Astrocyte (in vitro differentiated cells and primary cell): ENCODE measurements at regions not wholly inside any gene's neighbourhood (a gene's known extent, or its start where the extent isn't known, plus 50 kb on each side); places are given as distances from the start of the nearest gene placed in this dataset.

Source experiments
- DNase-seq: peaks from one replicate; pipeline ENCODE4 v3.0.0-alpha.2; 2010; ENCODE audit warnings: low read depth
- FAIRE-seq: peaks from 2 replicates; lab custom pipeline; 2011; peaks lifted over from hg19 to GRCh38; lab: Jason Lieb, UNC
- H2AFZ ChIP-seq: 2 replicates; pipeline ENCODE4 v1.6.0; 2012; ENCODE audit warnings: low read depth, low read length, inconsistent platforms
- H3K27ac ChIP-seq: 2 replicates; pipeline ENCODE4 v1.5.1; 2011; ENCODE audit warnings: low read depth, low read length, inconsistent platforms
- H3K27me3 ChIP-seq: 2 replicates; pipeline ENCODE4 v1.6.0; 2011; ENCODE audit warnings: low read length, inconsistent platforms; ENCODE audit not compliant: insufficient read depth
- H3K36me3 ChIP-seq: 2 replicates; pipeline ENCODE4 v1.5.1; 2011; ENCODE audit warnings: low read length, inconsistent platforms; ENCODE audit not compliant: insufficient read depth
- H3K4me1 ChIP-seq: 2 replicates; pipeline ENCODE4 v1.5.1; 2011; ENCODE audit warnings: low read length, inconsistent platforms; ENCODE audit not compliant: insufficient read depth
- H3K4me2 ChIP-seq: 2 replicates; pipeline ENCODE4 v1.6.0; 2012; ENCODE audit warnings: low read length, inconsistent platforms
- H3K4me3 ChIP-seq: 2 replicates; pipeline ENCODE4 v1.5.1; 2011; ENCODE audit warnings: low read depth, mild to moderate bottlenecking, low read length, inconsistent platforms; ENCODE audit not compliant: insufficient read depth
- H3K79me2 ChIP-seq: 2 replicates; pipeline ENCODE4 v1.6.0; 2012; ENCODE audit warnings: mild to moderate bottlenecking, low read length, inconsistent platforms; ENCODE audit not compliant: insufficient read depth
- H3K9ac ChIP-seq: 2 replicates; pipeline ENCODE4 v1.6.0; 2012; ENCODE audit warnings: mild to moderate bottlenecking, low read length, inconsistent platforms
- H3K9me3 ChIP-seq: 2 replicates; pipeline ENCODE4 v1.5.1; 2012; ENCODE audit warnings: low read depth, mild to moderate bottlenecking, low read length, inconsistent platforms; ENCODE audit not compliant: insufficient read depth
- H4K20me1 ChIP-seq: 2 replicates; pipeline ENCODE4 v1.6.0; 2012; ENCODE audit warnings: low read length, inconsistent platforms; ENCODE audit not compliant: insufficient read depth
- H3K27ac Mint-ChIP-seq: one replicate; pipeline ENCODE4 v1.8.0; 2021; ENCODE audit warnings: mild to moderate bottlenecking, mixed read lengths; ENCODE audit not compliant: unreplicated experiment
- H3K27me3 Mint-ChIP-seq: one replicate; pipeline ENCODE4 v1.8.0; 2021; ENCODE audit warnings: low read depth, mixed read lengths; ENCODE audit not compliant: unreplicated experiment
- H3K36me3 Mint-ChIP-seq: one replicate; pipeline ENCODE4 v1.8.0; 2021; ENCODE audit warnings: low read depth, mixed read lengths; ENCODE audit not compliant: unreplicated experiment
- H3K4me1 Mint-ChIP-seq: one replicate; pipeline ENCODE4 v1.8.0; 2021; ENCODE audit warnings: low read depth, mixed read lengths; ENCODE audit not compliant: unreplicated experiment
- H3K4me3 Mint-ChIP-seq: one replicate; pipeline ENCODE4 v1.8.0; 2021; ENCODE audit warnings: mild to moderate bottlenecking, moderate library complexity, mixed read lengths; ENCODE audit not compliant: unreplicated experiment
- H3K9me3 Mint-ChIP-seq: one replicate; pipeline ENCODE4 v1.8.0; 2021; ENCODE audit warnings: mild to moderate bottlenecking, mixed read lengths; ENCODE audit not compliant: unreplicated experiment
- EZH2 ChIP-seq: IDR thresholded peaks from 2 replicates; pipeline ENCODE4 v1.6.1; 2012; ENCODE audit warnings: mild to moderate bottlenecking, low read length, inconsistent platforms; ENCODE audit not compliant: insufficient read depth
- TF ChIP-seq, protein P1 (sequence below): IDR thresholded peaks from 2 replicates; pipeline ENCODE4 v1.5.1; 2011; ENCODE audit warnings: low read depth, mild to moderate bottlenecking, inconsistent platforms, low read length, moderate library complexity; ENCODE audit not compliant: insufficient read depth

DNA sequence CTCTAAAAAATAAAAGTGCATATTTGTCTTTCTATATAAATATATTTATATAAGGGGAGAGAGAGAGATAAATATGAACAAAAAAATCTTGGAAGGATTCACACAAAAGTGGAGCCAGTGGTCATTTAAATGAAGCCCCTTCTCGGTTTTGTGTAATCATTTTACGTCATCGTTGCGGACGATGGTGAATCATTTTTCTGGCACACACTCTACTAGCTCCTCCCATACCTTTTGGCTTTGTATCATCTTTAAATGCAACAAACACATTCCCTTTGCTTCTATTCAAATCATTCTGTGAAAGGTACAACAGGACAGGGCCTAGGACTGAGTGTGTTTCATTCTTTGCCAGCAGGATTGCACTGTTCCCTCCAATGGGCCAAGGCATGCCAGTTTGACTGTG is 186.8 kb downstream of the TGFB2 start:
- H3K27ac ChIP-seq = no peak overlapping the region
- no peaks in the 10 kb centered on the region for H3K36me3 ChIP-seq
- Mint-ChIP-seq H3K4me1 (no peaks in the 10 kb centered on the region), H3K9me3 (peaks cover 1% of the 10 kb centered on the region), H3K4me3 (no peak overlapping the region), H3K27ac (no peak overlapping the region), H3K27me3 (no peaks in the 10 kb centered on the region), H3K36me3 (no peaks in the 10 kb centered on the region)
- no peaks in the 10 kb centered on the region for H3K9me3 ChIP-seq
- no peaks in the 10 kb centered on the region for H3K79me2 ChIP-seq
- H3K4me3 ChIP-seq = no peak overlapping the region
- no peak overlapping the region for H3K9ac ChIP-seq
- H4K20me1 ChIP-seq = no peaks in the 10 kb centered on the region
- no peaks in the 10 kb centered on the region for H3K4me1 ChIP-seq
- TF ChIP-seq, protein P1, sequence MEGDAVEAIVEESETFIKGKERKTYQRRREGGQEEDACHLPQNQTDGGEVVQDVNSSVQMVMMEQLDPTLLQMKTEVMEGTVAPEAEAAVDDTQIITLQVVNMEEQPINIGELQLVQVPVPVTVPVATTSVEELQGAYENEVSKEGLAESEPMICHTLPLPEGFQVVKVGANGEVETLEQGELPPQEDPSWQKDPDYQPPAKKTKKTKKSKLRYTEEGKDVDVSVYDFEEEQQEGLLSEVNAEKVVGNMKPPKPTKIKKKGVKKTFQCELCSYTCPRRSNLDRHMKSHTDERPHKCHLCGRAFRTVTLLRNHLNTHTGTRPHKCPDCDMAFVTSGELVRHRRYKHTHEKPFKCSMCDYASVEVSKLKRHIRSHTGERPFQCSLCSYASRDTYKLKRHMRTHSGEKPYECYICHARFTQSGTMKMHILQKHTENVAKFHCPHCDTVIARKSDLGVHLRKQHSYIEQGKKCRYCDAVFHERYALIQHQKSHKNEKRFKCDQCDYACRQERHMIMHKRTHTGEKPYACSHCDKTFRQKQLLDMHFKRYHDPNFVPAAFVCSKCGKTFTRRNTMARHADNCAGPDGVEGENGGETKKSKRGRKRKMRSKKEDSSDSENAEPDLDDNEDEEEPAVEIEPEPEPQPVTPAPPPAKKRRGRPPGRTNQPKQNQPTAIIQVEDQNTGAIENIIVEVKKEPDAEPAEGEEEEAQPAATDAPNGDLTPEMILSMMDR = no peak
- TF ChIP-seq EZH2 = no peak
- H2AFZ ChIP-seq = no peak overlapping the region
- H3K27me3 ChIP-seq = no peaks in the 10 kb centered on the region
- DNase-seq (no peak), FAIRE-seq (no peak)
- H3K4me2 ChIP-seq = no peak overlapping the region

DNA sequence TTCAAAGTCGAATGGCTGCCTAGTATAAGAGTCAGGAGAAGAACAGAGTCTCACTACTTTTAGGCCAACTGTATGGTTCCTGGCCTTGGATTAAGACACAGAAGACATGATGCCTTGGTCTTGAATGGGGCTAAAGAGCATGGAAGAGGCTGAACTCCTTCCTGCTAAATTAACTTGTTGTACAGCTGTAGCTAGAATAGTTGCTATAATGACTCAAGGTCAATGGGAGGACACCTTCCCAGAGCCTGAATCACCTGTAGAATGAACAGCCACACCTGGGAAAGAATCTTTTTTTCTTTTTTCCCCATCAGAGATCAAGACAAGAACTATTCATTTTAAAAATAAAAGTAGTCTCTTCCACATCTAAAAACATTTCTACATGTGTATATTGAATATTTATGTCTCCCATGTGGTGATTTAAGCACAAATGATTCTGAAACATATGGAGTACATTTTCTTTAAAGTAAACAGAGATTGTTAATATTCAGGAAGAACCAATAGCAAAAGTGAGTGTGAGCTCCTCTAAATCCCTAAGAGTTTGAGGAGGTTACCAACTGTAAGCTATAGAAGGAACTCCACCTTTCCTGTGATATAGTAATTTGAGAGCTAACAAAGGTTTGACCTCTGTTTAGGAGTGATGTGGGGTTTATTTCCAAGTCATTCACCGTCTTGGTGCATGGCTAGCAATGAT is 191.3 kb downstream of the TGFB2 start:
- Histone ChIP-seq H2AFZ (no peak overlapping the region), H3K36me3 (no peaks in the 10 kb centered on the region), H4K20me1 (no peaks in the 10 kb centered on the region), H3K9me3 (no peaks in the 10 kb centered on the region), H3K27me3 (no peaks in the 10 kb centered on the region), H3K27ac (no peak overlapping the region), H3K9ac (no peak overlapping the region), H3K4me2 (no peak overlapping the region), H3K79me2 (no peaks in the 10 kb centered on the region), H3K4me3 (no peak overlapping the region), H3K4me1 (no peaks in the 10 kb centered on the region)
- Mint-ChIP-seq H3K27ac (no peak overlapping the region), H3K9me3 (peaks cover 1% of the 10 kb centered on the region), H3K27me3 (no peaks in the 10 kb centered on the region), H3K4me1 (no peaks in the 10 kb centered on the region), H3K36me3 (no peaks in the 10 kb centered on the region), H3K4me3 (no peak overlapping the region)
- DNase-seq (no peak), FAIRE-seq (no peak)
- TF ChIP-seq, protein P1 = no peak
- TF ChIP-seq EZH2 = no peak

DNA sequence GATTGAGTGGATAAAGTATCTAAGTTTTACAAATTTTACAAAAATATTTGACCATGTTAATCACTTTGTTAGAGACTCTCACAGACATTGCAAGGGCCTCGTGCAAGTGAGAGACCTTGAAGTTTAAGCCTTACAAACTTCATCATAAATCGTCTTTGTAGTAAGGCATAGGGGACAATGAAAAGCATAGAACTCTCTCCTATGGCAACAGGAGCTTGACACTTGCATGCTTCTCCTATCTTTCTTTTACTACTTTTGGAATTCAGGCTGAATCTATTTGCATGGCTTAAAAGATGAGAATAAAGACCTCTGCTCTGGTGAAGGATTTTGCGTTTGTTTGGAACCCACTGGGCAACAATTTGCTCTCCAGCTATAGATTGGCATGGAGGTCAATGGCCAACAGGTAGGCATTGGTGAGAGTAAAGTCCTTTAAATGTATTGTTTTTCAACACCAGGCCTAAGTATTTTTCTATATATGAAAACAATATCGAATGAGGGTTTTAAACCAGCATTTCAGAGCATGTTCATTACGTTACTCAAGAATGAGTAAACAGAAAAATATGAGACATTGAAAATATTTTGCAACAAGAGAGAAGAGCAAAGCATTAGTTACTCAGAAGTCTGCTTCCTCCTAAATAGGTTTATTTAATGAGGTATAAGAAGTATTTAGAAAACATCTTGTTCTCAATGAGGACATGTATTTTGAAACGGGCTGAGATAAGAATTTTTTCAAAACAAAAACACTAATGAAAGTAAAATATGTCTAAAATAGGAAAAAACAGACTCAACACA is 192.2 kb downstream of the TGFB2 start:
- H3K9me3 Mint-ChIP-seq = peaks cover 1% of the 10 kb centered on the region
- H3K9me3 ChIP-seq = no peaks in the 10 kb centered on the region
- no peaks in the 10 kb centered on the region for H3K27me3 Mint-ChIP-seq
- H2AFZ ChIP-seq = no peak overlapping the region
- no peaks in the 10 kb centered on the region for H4K20me1 ChIP-seq
- no peak for TF ChIP-seq EZH2
- TF ChIP-seq, protein P1 = no peak
- H3K36me3 ChIP-seq = no peaks in the 10 kb centered on the region
- H3K4me1 ChIP-seq = no peaks in the 10 kb centered on the region
- H3K27ac ChIP-seq = no peak overlapping the region
- H3K4me1 Mint-ChIP-seq = no peaks in the 10 kb centered on the region
- H3K36me3 Mint-ChIP-seq = no peaks in the 10 kb centered on the region
- H3K4me2 ChIP-seq = no peak overlapping the region
- no peaks in the 10 kb centered on the region for H3K79me2 ChIP-seq
- H3K9ac ChIP-seq = no peak overlapping the region
- FAIRE-seq (peak; percentile 29), DNase-seq (peak; percentile 67)
- H3K27me3 ChIP-seq = no peaks in the 10 kb centered on the region
- H3K27ac Mint-ChIP-seq = no peak overlapping the region
- H3K4me3 Mint-ChIP-seq = no peak overlapping the region
- H3K4me3 ChIP-seq = no peak overlapping the region
